Ureter (tissue), 1 donor: ENCODE measurements at regions not wholly inside any gene's neighbourhood (a gene's known extent, or its start where the extent isn't known, plus 50 kb on each side); places are given as distances from the start of the nearest gene placed in this dataset.

ENCODE experiments used
- DNase-seq: peaks from one replicate; pipeline ENCODE4 v3.0.0-alpha.2; 2020; ENCODE audit warnings: low spot score
- donor health status: DM: yes; HTN: yes; CAD: no.

DNA sequence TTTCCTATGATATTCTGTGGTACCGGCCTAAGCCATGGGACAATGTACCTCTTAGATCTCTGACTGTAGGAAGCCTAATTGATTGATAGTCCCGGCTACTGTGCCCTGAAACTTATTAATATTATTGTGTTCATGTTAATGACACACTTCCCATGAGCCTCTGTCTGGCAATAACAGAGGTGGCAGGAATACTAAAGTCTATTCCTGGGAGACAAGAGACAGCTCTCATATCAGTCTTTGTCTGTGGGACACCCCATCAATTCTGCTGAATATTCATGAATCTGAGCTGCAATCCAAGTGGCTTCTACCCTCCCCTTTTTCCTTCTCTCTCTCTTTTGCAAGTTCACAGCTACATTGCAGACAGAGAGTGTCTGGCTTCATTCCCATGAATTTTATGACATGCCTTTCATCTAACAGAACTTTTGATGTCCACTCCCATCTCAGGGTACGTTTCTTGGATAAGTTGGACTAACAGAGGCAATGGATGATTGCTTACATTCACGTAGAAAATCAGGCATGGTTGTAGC, 907.5 kb downstream of the ZPLD1 start:
- no peak for DNase-seq

DNA sequence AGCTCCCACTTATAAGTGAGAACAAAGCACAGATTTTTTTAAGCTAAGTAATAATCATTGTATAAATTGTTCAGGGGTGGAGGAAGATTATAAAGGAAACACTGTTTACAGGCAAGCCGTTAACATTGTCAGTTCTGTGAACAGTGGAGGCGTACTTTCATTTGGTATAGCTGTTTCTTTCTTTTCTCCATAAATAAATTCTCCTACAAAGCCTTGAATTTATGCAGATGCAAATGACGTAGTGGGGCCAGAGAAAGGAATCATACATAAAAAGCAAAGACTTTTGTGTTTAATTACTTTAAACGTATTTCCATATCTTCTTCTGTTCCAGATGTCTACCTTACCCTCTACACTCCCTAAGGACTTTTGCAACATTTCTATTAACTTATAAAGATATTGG, 914.9 kb downstream of the ZPLD1 start:
- no peak for DNase-seq

DNA sequence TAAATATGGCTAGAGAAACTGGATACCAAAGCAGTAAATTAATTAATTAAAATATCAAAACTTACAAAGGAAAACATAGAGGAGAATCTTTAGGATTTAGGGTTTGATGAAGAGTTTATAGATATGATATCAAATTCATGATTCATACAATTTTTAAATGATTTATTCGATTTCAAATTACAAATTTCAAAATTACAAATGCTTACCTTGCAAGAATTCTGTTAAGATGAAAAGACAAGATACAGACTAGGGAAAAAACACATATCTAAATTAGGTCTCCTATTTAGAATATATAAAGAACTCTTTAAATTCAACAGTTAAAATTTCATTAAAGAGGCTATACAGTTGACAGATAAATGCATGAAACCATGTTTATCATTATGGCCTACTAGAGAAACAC, 930.7 kb downstream of the ZPLD1 start:
- no peak for DNase-seq

DNA sequence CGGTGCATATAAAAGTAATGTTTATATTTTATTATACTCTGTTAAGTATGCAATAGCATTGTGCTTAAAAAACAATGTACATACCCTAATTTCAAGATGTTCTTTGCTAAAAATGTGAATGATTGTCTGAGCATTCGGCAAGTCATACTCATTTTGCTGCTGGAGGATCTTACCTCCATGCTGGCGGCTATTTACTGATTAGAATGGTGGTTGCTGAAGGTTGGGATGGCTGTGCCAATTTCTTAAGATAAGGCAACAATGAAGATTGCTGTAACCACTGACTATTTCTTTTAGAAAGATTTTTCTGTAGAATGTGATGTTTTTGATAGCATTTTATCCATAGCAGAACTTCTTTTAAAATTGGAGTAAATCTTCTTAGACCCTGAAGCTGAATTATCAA, 932.7 kb downstream of the ZPLD1 start:
- no peak for DNase-seq

DNA sequence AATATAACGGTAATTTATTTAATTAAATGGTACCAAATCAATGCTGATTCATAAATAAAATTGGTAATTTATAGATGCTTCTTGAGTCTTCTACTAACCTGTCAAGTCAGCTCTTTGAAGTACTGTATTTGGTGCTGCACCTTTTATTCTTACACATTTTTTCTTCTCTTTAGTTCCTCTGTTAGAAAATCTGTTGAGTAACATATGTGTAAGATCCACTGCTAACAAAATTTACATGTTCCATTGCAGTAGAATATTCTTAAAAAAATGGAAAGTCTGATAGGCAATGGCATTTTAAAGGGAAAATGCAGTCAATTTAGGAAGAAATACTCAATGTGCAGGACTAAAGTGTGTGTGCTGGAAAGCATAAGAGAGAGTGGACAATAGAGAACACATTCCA, 936.6 kb downstream of the ZPLD1 start:
- DNase-seq = no peak

DNA sequence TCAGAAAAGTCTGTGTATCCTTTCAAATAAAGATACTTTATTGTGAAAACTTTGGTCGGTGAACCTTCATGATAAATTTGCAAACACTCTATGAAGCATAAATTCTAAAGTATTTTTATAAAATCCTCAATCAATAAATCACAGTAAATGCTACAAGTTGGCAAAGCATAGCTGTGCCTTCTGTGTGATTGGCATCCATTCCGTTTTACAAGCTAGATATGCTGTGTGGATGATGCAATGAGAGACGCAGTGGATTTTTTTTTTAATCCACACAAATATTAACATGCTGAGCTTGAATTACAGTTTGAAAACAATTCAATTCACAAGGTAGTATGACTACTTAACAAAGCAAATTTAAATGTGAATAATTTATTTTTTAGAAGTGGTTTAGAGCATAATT, 937.2 kb downstream of the ZPLD1 start:
- no peak for DNase-seq

DNA sequence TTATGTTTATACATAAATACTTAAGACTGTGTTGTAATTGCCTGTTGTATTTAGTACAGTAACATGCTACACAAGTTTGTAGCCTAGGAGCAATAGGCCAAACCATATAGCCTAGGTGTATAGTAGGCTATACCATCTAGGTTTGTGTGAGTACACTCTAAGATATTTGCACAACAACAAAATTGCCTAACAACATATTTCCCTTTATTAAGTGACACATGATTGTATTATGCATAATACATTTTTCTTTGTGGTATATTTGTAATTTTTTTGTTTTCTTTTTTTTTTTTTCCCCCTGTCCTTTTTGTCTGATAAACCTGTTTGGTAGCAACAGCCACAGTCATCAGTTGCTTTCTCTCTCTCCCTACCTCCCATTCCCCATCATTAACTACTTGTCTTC, 945.6 kb downstream of the ZPLD1 start:
- no peak for DNase-seq

DNA sequence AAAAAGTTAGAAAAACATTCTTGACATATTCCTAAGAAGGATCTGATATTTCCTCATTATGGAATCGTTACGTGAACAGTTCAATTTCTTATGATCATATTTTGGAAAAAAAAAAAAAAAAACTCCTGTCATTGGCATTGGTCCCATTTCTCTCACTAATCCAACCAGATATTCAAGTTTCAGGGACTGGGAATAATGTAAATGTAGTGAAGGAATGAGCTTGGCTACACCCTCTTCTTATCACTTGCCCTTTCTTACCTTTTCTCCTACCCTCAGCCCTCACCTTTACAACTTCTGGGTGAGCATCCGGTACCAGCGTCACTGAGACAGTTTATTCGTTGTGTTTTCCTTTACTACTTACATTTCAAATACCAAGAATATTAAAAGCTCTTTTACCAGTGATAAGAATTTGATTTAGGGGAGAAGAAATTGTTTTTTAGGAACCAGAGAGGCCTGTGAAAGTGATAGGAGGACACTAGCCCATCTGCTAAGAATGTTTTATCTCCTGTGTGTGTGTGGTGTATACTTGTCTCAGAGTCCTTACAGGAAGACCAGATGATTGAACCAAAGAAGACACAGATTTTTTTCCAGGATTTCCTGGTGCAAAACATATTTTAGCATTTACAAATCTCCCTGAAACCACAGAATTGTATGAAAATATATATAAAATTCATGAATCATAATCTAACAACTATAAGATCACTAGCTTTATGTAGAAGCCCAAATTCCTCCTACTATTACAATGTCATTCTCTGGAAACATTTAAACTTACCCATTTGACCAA, 946.7 kb downstream of the ZPLD1 start:
- no peak for DNase-seq

DNA sequence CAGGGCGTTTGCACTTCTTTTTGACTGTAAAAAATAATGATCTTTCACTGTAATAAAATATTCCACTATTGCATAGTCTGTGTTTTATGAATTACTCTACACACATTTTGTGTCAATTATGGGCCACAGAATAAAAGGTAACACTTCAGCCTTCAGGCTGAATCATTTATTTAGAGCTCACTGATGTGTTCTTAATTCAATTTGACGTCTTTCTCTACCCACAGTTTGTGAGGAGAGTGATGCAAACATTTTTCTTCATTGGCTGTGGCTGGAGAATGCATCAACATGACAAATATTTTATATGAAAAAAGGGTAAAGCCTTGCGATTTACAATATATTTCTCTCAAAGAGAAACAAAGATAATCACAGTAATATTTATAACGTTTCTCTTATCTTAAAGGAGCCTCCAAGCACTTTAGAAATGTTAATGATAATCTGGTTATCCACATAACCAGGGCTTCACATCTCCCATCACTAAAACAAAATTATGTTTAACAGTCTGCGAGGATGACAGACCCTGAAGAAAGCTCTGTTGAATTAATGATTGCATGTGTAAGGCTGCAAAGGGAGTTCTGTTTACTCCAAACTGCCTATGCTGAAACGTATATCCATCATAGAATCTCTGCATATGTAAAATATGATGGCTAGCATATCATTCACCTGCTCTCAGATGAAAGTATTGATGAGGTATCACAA, 951.3 kb downstream of the ZPLD1 start:
- no peak for DNase-seq

DNA sequence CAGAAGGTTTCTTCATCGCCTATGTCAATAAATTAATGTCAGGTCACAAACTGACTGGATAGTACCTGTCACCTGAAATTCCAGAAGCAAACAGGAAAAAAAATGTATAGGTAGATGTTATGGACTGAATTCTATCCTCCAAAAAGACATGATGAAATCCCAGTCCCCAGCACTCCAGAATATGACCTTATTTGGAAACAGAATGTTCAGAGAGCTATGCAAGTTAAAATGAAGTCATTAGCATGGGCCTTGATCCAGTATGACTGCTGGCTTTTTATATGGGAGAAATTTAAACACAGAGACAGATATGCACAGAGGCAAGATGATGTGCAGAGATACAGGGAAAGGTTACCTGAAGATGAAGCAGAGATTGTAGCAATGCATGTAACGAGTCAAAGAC, 953.4 kb downstream of the ZPLD1 start:
- no peak for DNase-seq

DNA sequence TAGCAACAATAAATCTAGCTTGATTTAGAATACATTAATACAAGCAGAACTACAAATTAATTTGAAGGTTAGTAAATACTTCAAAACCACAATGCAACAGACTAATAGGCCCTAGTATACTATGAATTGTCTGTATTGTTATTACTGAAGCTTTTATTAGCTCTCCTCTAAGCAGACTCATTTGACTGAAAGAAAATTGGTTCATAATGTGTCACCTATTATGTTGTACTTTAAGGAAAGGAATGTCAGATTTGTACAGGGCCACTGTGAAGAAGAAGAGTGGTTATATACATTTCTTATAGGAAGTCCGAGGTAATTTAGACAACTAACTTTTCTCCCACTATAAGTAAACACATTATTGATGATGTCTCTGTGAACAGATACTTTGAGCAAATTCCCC, 954.5 kb downstream of the ZPLD1 start:
- DNase-seq = no peak

DNA sequence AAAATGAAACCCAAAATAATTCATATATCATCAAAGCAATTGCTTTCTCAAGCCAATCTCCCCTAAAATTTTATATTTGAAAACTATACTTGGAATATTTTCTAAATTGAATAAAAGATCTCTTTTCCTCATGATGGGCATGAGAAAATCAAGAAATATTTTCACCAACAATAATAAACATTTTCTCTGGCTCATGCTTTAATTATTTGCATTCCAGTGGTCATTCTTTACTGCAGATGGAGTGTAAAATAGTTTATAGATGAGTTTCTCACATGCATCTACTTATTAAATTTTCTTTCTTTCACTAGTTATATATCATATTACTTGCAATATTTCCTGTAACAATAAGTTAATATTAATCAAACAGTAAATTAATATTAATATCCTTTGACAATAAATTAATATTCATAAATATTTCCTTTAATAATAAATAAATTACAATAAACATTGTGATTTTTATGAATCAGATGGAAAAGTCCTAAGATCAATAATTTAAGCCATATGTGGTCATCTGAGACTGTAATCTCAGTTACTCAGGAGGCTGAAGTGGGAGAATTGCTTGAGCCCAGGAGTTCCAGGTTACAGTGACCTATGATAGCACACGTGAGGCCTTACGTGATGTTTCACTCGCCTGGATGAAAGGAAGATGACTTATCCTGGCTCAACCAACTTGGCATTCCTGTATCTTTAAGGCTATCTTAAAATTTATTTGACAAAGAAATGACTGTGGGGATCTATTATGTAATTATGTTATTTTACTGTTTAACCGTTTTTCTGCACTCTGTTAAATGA, 958.8 kb downstream of the ZPLD1 start:
- DNase-seq = no peak

DNA sequence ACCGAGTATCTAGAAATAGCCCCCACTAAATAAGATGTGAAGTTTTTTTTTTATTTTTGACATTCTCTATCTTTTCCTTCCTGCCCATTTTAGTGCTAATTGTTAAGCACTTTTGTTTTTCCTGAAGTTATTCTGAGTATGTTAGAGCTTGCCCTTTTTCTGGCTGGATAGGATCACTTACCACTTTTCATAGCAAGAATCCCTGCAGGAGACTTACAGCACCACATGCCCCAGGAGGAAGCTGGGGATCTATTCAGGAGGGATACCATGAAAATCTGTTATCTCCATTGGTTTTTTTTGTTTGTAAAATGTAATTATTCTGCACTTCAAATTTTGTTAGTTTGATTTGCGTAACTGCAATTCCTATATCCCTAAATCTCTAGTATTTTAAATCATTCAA, 968.4 kb downstream of the ZPLD1 start:
- DNase-seq = no peak

DNA sequence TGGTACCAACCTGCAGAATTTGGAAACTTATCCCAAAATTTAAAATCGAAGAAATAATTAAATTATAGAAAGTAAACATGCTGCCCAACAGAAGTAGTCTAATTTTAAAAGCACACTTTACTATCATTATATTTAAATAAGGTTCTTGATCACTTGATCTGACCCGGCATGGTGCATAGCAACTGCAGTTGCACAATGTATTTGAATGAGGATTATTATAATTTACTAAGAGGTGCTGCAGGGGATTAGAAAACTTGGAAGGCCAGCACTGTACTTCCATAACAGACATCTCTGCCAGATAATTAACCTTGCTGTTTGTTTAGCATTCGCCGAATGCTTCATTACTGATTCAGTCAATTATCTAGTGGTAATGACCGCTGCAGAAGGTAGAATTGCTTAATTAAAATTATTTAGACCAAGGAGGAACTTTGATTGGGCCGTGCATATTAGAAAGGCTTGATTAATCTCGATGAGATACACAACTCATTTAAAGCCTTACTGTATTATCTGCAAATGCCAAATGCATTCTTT, 971.6 kb downstream of the ZPLD1 start:
- DNase-seq = no peak

DNA sequence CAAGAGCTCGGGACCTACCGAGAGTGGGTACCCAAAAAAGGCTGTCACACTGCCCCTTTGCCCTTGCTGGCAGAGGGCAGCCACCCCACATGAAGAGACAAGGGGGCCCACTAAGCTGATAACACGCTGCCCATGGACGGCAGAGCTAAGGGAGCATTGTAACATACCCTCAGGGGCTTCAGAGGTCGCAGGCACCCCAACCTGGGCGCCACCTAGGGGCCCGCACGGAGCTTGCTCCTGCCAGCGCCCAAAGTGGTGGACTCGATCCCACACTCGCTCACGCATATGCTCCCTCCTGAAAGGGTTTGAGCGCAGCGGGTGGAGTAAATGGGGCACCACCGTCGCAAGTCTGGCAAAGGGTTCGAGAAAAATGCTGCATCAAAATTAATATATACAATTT, 975.4 kb downstream of the ZPLD1 start:
- DNase-seq = no peak

DNA sequence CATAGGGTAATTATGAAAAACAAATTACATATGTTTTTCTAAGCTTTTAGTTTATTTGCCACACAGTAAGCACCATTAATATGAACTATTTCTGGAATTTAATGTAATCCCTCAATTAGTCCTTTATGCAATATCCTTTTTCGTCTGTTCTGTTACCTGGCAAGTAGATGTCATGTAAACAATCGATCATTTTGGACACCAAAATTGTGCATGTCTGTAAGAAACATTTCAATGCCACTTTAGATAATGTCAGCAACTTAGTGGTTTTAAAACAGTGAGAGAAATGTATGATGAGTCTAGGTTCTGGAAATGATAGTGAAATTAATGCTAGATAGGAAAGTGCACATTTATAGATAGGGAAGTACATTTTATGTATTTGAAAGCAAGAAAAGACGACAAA, 986.6 kb downstream of the ZPLD1 start:
- no peak for DNase-seq

DNA sequence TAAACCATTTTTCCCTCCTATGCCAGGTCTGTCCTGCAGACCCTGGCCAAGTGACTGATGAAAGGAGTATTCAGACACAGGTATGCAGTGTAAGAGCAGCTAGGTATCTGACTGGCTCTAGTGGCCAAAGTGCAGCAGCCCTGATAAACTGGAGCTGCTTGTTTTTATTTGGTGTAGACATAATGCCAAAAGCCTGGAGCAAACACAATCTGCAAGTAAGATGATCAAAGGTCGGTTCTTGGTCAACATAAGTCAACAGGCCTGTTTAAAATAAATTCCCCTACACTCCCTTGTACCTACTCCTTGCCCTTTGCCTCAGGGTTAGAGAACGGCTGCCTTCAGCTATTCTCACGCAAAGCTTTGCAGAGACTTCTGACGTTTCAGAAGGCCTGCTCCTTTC, 1003.1 kb downstream of the ZPLD1 start:
- no peak for DNase-seq

DNA sequence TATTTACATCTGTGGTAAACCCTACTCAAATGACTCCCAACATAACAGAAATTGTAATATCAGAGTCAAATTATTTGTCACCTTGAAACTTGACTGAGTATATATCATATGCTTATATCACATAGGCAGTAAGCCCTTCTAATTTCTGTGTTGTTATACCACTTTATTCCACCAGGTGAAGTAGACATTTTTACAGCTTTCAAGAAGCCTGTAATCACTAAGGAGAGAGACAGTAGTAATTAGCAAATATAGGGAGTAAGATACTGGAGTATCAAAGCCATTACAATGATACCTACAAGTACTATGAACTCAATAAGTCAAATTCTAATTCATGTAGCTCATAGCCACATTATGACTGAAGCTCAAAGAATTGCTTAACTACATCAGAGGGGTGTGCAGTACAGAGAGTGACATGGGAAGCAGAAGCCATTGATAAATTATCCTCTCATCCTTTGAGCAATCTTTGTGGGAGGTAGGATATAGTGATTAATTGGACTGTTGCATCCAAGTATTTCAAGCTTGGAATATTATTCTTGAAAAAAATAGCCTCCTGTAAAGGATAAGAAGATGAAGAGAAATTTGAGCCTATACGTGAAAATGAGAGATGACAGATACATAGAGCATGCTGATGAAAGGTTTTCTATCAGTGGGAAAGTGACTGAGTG, 1005.9 kb downstream of the ZPLD1 start:
- no peak for DNase-seq

DNA sequence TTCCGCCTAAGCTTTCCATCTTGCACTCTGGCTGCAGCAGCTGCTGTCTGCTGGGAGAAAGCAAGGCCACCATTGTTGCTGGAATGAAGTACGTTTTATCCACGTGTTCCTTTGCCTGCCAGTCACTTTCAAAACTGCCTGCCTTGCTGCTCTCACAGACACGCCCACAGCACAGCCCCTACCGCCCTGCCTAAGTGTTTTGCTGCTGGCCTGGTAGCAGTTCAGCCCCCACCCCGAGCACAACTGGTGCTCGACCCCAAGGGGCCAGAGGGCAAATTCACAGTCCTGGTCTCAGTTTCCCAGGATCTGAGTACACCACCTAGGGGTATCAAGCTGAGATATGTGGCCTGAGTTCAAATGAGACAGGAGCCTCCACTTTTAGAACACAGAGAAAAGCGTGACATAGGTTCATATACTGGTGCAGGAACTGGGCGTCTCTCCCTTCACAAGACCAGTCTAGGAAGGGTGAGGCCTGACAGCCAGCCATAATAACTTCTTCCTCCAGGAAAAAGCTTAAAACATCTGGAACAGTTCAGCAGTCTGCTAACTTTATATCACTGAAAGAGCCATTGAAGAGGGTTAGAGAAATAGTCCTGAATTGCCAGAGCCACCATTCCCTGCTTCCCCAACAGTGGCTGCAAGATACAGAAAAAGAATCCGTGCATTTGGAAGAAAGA, 1012.3 kb downstream of the ZPLD1 start:
- no peak for DNase-seq

DNA sequence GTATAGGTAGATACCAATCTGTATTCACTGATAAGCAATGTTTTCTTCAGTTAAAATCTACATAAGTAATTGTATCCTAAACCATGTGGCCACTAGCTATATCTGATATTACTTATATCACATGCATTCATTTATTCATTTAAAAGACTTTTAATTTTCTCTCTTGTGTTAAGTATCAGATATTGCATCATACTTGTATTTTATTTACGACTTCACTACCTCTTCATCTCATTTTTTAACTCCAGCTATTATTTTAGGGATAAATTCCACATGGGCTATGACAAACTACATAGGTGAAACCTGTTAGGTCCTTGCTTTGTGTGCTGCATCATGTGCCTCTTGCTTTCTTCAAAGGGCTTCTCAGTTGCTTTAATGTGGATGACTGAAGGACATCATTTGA, 1018.3 kb downstream of the ZPLD1 start:
- DNase-seq = no peak

DNA sequence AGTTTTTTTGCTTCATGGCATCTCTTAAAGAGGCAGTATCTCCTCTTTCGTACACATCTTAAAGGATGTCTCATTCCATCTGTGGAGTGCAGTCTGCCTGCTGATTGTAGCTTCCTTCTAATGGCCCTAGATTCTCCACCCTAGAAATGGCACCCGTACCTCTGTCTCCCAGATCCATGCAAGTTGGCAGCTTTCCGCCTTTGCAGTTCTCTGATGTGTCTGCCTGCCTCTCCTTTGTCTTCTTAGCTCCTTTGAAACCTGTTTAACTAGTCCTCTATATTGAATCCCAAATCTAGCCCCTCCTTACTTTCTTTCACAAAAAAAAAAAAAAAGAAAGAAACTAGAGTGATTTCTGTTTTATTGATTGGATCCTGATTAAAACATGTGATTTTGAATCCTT, 1025.0 kb downstream of the ZPLD1 start:
- DNase-seq = no peak
